ENCODE measurements at regions not wholly inside any gene's neighbourhood (a gene's known extent, or its start where the extent isn't known, plus 50 kb on each side); places are given as distances from the start of the nearest gene placed in this dataset.

DNA sequence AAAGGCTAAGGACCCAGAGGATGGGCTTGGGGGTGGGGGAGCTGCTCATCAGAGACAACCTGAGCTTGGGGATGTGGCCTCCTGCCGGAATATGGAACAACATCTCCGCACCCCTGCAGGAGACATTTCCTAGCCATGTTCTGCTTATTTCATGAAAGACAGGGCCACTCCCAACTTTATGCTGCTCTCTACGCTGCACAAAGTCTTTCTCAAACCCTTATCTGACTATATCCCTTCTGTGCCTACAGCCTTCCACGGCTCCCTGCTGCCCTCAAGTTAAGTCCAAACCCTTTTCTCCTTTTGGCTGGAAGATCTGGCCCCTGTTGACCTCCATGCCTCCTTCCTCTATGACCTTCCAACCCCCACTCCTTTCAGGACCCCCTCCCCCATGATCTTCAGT is 562.0 kb downstream of the MN1 start:
- H3K36me3 ChIP-seq (ENCODE audit: insufficient read depth, low read length, poor library complexity, severe bottlenecking) = no peaks in the 10 kb centered on the region
- H3K9me3 ChIP-seq (ENCODE audit: low read depth, low read length, poor library complexity, severe bottlenecking) = no peaks in the 10 kb centered on the region
- BruUV-seq (replicated peaks) = no TSS peak
- H3K4me1 ChIP-seq (ENCODE audit: insufficient read depth, low read length, poor library complexity, severe bottlenecking) = no peaks in the 10 kb centered on the region
- no peak overlapping the region for H3K4me3 ChIP-seq (ENCODE audit: low read depth, low read length, poor library complexity, severe bottlenecking)
- DNase-seq (ENCODE audit: low spot score) = no peak
- ChIA-PET CTCF (no interaction called here), POLR2A (ENCODE audit: low non-redundant PET) (no interaction called here)
- TF ChIP-seq CTCF (conservative IDR thresholded peaks at IDR 0.05; ENCODE audit: low read depth, low read length) = no peak
- TF ChIP-seq EZH2 (IDR thresholded peaks at IDR 0.05; ENCODE audit: borderline replicate concordance, low read depth, low read length, poor library complexity, severe bottlenecking) = no peak
- no peaks in the 10 kb centered on the region for H3K27me3 ChIP-seq (replicated peaks; ENCODE audit: insufficient read depth, low read depth, low read length, poor library complexity)
- H3K27ac ChIP-seq (ENCODE audit: low read depth, low read length, poor library complexity, severe bottlenecking) = no peak overlapping the region
- intact Hi-C loops (cut with micrococcal nuclease; ENCODE audit: unreplicated experiment) = no loop called here

DNA sequence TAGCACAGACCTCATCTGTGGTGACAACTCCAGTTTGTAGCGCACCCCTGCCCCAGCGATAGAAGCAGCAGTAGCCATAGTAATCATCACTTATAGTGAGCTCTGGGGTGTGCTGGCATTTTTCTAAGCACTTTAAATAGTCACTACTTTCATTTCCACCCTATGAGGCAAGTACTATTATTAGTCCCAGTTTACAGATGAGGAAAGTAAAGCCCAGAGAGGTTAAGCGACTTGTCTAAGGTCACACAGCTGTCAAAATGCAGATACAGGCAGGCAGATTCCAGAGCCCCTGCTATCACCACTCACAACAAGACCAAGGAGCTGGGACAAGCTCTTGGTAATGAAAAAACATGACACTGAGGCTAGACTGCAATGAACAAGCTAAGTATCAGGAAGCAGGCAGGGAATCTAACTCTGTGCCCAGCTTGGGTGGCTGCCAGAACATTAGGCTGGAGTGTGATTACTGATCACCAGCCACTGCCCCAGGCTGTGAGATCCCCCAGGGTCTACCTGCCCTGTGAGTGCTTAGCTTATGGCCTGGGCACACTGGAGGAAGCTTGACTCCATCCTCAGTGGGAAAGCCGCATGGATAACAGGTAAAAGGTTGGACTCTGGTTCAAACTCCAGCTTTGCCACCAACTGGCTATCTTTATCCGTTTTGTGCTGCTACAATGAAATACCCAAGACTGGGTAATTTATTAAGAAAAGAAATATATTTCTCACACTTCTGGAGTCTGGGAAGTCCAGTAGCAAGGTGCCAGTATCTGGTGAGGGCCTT is 561.1 kb downstream of the MN1 start:
- H3K27me3 ChIP-seq (replicated peaks; ENCODE audit: insufficient read depth, low read depth, low read length, poor library complexity) = no peaks in the 10 kb centered on the region
- H3K9me3 ChIP-seq (ENCODE audit: low read depth, low read length, poor library complexity, severe bottlenecking) = no peaks in the 10 kb centered on the region
- intact Hi-C loops (cut with micrococcal nuclease; ENCODE audit: unreplicated experiment) = no loop called here
- H3K4me3 ChIP-seq (ENCODE audit: low read depth, low read length, poor library complexity, severe bottlenecking) = no peak overlapping the region
- CTCF ChIA-PET = no interaction called here
- TF ChIP-seq EZH2 (IDR thresholded peaks at IDR 0.05; ENCODE audit: borderline replicate concordance, low read depth, low read length, poor library complexity, severe bottlenecking) (no peak), CTCF (conservative IDR thresholded peaks at IDR 0.05; ENCODE audit: low read depth, low read length) (no peak)
- DNase-seq (ENCODE audit: low spot score) = no peak
- no TSS peak for BruUV-seq (replicated peaks)
- POLR2A ChIA-PET (ENCODE audit: low non-redundant PET) = no interaction called here
- no peaks in the 10 kb centered on the region for H3K4me1 ChIP-seq (ENCODE audit: insufficient read depth, low read length, poor library complexity, severe bottlenecking)
- no peaks in the 10 kb centered on the region for H3K36me3 ChIP-seq (ENCODE audit: insufficient read depth, low read length, poor library complexity, severe bottlenecking)
- no peak overlapping the region for H3K27ac ChIP-seq (ENCODE audit: low read depth, low read length, poor library complexity, severe bottlenecking)

- intact Hi-C loops (cut with micrococcal nuclease; ENCODE audit: unreplicated experiment) = no loop called here
- POLR2A ChIA-PET (ENCODE audit: low non-redundant PET) = interaction anchor here (0.7 kb wide), 1 partner anchor 324 kb away, joined by 5 read pairs; no protein-coding TSS in a partner anchor
- no TSS peak for BruUV-seq (replicated peaks)
- H3K4me3 ChIP-seq (ENCODE audit: low read depth, low read length, poor library complexity, severe bottlenecking) = no peak overlapping the region
- H3K9me3 ChIP-seq (ENCODE audit: low read depth, low read length, poor library complexity, severe bottlenecking) = no peaks in the 10 kb centered on the region
- H3K4me1 ChIP-seq (ENCODE audit: insufficient read depth, low read length, poor library complexity, severe bottlenecking) = no peaks in the 10 kb centered on the region
- CTCF ChIA-PET = no interaction called here
- H3K36me3 ChIP-seq (ENCODE audit: insufficient read depth, low read length, poor library complexity, severe bottlenecking) = no peaks in the 10 kb centered on the region
- TF ChIP-seq EZH2 (IDR thresholded peaks at IDR 0.05; ENCODE audit: borderline replicate concordance, low read depth, low read length, poor library complexity, severe bottlenecking) (no peak), CTCF (conservative IDR thresholded peaks at IDR 0.05; ENCODE audit: low read depth, low read length) (no peak)
- H3K27me3 ChIP-seq (replicated peaks; ENCODE audit: insufficient read depth, low read depth, low read length, poor library complexity) = no peaks in the 10 kb centered on the region
- no peak for DNase-seq (ENCODE audit: low spot score)
- no peak overlapping the region for H3K27ac ChIP-seq (ENCODE audit: low read depth, low read length, poor library complexity, severe bottlenecking)
Measured at GRCh38 chr22:27241430-27242321, 559.9 kb downstream of the MN1 start.

Data from A673 (cell line).